ENCODE measurements at regions not wholly inside any gene's neighbourhood (a gene's known extent, or its start where the extent isn't known, plus 50 kb on each side); places are given as distances from the start of the nearest gene placed in this dataset.

DNA sequence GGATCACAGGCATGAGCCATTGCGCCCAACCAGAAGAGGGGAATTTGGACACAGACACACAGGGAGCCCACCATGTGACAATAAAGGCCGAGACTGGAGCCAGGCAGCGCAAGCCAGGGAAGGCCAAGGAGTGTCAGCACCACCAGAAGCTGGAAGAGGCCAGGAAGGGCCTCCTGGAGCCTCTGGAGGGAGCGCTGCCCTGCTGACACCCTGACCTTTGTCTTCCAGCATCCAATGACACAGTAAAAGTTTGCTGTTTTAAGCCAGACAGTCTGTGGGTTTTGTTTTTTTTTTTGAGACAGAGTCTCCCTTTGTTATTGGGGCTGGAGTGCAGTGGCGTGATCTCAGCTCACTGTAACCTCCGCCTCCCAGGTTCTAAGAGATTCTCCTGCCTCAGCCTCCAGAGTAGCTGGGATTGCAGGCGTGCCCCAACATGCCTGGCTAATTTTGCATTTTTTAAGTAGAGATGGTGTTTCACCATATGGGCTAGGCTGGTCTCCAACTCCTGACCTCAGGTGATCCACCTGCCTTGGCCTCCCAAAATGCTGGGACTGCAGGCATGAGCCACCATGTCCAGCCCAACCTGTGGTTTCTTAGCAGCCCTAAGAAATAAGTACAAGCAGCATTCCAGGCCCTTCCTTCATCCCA, 215.8 kb downstream of the CTTN start:
- DNase-seq = no peak

DNA sequence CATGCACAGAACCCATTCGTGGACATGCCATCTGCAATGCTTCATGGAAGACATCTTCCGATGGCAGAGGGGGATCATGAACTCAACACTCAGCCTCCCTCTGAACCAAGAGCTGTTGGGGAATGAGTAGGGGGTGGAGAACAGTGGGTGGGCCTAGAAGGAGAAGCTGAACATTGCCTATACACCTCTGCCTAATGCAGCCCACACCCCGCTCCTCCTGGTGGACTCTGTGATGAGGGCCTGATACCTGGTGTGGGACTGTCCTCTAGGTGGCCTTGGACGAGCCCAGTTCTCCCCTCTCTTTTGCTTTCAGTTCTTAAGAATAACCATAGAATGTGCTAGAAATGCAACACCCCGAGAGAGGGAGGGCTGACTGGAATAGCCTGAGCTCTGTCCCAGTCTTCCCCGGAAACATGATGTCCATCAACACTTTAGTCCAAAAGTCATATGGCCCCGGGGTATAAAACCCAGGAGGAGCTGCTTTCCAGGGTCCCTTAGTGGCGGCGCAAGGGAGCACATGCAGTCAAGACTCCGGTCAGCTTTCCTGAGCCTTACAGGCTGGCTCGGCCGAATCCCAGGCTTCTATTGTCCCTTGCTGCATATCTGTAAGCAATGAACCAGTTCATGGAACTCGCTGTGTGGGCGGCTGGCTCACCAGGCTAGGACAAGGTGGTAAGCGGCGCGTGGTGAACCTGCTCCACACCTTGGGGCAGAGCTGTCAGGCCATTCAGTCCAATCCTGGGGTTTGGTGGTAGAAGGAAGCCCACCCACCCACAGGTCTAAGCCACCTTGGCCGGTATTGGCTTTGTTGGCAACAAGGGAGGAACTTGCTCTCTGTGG, 216.9 kb downstream of the CTTN start:
- no peak for DNase-seq

- DNase-seq = no peak
Measured at GRCh38 chr11:70616317-70616716, 218.0 kb downstream of the CTTN start.

DNA sequence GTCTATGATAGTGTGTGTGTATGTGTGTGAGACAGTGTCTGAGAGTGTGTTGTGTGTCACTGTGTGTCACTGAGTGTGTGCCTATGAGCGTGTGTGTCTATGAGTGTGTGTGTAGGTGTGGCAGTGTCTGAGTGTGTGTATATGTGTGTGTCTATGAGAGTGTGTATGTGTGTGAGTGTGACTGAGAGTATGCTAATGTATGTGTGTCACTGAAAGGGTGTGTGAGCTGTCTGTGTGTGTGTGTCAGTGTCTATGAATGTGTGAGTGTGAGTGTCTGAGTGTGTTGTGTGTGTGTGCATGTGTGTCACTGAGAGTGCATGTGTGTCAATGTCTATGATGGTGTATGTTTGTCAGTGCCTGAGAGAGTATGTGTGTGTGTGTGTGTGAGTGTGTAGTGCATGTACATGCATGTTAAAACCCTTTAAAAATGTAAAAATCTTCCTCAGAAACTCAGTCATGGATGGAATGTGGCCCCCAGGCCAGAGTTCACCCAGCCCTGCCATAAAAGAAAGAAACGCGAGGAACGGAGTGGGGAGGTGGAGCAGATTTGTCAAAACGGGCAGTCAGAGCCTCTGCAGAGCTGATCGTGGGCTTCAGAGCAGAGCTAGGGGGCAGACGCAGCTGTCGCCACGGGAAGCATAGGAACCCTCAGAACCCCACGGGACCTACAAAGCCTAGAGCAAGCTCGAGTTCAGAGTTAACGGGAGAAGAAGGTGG, 218.8 kb downstream of the CTTN start:
- no peak for DNase-seq

DNA sequence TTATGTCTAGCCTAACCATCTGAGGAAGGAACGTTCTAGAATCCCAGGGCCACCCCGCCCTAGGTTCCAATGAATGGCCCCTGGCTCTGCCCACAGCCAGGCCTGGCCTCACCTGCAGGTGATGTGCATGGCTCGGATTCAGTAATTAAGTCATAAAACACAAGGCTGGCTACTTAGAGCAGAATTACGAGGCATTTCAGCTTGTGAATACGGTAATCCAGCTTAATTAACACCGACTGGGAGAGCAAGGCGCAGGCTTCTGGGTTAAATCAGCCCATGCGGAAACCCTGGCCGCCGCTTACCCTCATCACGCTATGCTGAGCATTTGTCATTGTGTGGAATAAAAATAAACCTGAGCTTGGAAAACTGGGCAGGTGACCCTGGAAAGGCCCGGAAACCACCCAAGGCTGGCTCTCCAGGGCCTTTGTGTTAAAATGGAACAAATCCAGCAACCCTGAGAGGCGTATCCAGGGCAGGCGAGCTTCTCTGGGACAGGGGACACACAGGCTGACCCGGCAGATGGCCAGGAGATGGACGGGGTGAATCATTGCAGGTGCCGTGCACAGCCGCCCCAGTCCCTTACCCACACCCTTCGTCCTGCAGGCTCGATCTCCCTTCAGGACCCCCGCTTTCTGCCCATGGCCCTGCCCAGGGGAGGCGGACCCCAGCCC, 220.2 kb downstream of the CTTN start:
- DNase-seq = no peak

- DNase-seq = no peak
Measured at GRCh38 chr11:70619591-70619990, 221.3 kb downstream of the CTTN start.

DNA sequence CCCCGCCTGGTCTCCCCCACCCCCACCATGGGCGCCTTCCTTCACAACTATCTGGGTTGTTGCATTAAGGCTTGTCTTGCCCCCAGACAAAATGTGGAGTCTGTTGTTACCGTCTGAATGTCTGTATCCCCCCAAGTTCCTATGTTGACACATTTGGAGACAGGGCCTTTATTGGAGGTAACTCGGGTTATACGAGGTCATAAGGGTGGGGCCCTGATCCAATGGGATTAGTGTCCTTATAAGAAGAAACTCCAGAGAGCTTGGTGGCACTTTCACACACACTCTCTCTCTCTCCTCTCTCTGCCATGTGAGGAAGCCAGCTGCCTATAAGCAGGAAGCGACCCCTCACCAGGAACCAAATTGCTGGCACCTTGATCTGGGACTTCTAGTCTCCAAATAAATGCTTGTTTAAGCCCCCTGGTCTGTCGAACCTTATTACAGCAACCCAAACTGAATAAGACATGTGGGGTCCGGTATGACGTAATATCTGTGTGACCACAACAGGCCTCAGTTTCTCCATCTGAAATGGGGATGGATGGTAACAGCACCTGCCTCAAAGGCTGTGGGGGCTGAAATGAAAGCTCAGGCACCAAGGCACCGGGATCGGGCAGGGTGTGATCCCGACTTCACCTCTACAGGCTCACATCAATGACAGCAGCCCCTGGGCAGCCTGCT, 222.3 kb downstream of the CTTN start:
- no peak for DNase-seq

DNA sequence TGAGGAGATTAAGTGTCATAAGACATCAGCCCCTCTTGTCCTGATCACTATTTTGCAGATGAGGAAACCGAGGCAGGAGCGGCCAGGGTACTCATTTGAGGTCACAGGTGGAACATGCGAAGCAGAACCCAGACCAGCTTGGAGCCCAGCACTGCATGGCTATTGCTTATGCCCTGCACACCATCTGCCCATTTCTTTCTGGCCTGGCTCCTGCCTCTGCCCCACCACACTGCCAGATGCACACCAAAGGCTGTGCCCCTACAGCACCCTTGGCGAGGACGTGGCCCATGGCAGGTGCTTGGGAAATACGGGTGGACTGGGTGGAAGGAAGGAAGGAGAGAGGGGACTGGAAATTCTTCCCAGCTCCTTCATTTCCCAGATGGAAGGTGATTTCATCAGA, 222.9 kb downstream of the CTTN start:
- no peak for DNase-seq

DNA sequence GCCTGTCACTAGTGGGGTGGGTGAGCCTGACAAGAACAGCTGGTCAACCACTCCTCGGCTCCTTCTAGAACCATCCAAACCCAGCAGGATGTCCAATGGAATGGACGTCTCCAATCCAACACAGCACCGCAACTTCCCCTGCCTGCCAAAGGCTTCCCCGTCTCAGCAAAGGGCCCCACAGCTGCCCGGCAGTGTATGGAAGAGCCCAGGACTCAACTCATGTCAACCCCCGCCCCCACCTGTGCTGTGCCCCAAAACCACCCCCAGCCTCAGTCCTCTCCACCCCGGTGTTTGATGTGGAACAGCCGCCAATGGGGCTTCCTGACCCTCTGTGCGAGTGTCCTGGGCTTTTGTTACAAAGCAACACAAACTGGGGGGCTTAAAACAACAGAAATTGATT, 223.8 kb downstream of the CTTN start:
- no peak for DNase-seq

DNA sequence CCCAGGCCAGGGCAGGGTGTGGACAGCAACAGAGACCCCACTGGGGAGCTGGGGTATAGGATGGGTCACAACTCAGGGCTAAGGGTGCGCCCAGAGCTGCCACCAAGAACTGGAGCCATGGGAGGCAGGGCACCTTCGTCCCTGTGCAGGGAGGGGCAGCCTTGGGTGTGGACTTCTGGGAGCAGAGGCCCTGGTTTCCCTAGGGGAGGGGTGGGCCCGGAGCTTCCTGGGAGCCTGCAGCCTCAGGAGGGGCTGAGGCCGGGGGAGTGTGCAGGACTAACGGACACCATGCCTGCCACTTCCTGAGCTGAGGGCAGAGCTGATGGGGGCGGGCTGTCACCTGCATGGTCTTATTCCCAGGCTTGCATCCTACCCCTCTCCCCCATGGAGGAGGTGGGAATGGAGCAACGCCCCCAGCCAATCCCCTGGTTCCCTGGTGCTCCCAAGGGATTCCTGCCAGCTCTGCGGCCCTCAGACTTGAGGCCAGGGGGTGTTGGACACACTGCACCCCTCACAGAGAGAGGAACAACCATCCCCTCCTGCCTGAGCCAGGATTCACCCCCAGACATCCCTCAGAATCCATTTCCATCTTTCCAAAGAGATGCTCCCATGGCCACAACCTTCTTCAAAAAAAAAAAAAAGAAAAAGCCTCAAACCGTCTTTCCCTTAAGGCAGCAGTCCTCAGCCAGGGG, 225.7 kb downstream of the CTTN start:
- DNase-seq = no peak

DNA sequence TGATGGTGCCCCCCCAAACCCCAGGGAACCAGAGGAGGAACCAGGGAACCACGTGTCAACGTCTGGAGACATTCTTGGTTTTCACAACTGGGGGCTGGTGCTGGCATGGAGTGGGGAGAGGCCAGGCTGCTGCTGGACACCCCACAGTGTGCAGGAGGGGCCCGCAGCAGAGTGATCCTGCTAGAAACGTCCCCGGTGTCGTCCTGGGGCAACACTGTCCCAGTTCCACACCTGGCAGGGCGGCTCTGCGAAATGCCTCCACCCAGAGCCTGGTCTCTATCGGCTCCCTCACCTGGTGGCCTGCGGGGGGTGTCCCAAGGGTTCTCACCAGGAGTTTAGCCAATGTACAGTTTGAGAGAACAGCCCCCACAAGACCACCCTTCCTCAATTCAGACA, 226.3 kb downstream of the CTTN start:
- DNase-seq = no peak

DNA sequence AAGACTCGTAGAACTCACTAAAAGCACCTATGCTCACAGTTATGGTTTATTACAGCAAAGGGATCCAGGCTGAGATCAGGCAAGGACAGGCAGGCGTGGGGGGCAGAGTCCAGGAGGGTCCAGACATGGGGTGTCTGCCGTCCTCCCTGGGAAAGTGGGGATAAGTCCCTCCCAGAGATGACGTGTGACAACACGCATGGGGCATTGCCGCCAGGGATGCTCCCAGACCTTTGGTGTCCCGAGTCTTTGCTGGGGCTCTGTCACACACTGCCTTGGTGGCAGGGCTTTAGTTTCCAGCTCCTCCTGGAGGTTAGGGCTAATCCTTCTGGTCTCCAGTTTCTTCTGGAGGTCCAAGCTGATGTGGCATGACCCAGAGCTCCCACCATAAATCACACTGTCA, 226.7 kb downstream of the CTTN start:
- DNase-seq = no peak

- DNase-seq = no peak
Measured at GRCh38 chr11:70625582-70626518, 227.5 kb downstream of the CTTN start.

DNA sequence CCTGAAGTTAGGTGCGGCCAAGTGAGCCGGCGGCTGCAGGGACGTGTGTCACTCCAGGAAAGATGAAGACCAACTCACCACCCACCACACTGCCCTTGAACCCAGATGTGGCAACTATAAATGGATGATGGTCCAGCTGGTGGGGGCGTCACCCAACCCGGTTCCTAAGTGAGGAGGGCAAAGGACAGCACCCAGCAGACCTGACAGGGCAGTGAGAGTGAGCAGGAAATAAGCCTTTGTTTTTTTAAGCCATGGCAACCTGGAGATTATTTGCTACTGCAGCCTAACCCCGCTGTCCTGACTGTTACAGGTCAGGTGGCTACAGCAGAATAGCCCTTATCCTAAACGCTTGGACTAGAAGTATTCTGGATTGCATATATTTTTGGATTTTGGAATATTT, 228.9 kb downstream of the CTTN start:
- DNase-seq = no peak

DNA sequence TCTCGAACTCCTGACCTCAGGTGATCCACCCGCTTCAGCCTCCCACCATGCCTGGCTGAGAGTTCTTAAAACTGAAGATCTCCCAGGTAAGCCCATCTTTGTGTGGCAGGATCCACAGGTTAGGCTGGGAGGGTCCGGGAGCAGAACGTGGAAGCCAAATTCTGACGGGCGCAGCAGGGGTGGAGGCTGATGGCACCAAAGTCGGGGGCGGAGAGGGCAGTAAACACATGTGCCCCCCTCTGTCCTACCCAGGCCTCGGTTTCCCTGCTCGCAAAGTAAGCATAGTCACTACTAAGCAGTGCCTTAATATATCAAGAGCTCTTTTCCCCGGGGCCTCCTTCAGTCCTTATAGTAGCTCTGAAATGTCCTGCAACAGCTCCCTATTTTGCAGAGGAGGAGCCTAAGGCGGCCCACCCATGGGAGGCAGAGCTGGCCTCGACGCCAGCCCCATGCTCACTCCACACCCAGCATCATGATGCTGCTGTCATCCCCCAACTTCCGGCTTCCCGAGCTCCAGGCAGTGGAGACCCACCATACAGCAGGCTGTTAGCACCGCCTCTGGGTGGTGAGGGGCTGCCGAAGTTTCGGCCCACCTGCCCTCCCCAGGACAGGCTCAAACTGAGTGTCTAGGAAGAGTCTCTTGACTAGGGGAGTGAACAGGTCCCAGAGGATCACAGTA, 230.0 kb downstream of the CTTN start:
- DNase-seq = no peak

- no peak for DNase-seq
Measured at GRCh38 chr11:70628855-70629844, 230.8 kb downstream of the CTTN start.

GRCh38 chr11:70630068-70630467, 231.7 kb downstream of the CTTN start:
- DNase-seq = no peak

GRCh38 chr11:70630816-70631623, 232.7 kb downstream of the CTTN start:
- no peak for DNase-seq

Data from CD4-positive, alpha-beta T cell treated with Interleukin-12 subunit alpha and Interleukin-12 subunit beta, for 1 hour (primary cell).